Mesenchymal stem cell (in vitro differentiated cells and primary cell): ENCODE measurements at regions not wholly inside any gene's neighbourhood (a gene's known extent, or its start where the extent isn't known, plus 50 kb on each side); places are given as distances from the start of the nearest gene placed in this dataset.

ENCODE experiments used
- DNase-seq: peaks from one replicate; pipeline ENCODE4 v3.0.0-alpha.2; 2013
- H2AFZ ChIP-seq: one replicate; pipeline ENCODE4 v1.6.1; 2013; ENCODE audit warnings: low read depth, mild to moderate bottlenecking, control low read depth, inconsistent platforms, low read length, moderate library complexity
- H2AK5ac ChIP-seq: 2 replicates; pipeline ENCODE4 v1.6.1; 2013; ENCODE audit warnings: low read length, moderate library complexity, mild to moderate bottlenecking, inconsistent platforms; ENCODE audit not compliant: severe bottlenecking
- H2BK120ac ChIP-seq: one replicate; pipeline ENCODE4 v1.6.1; 2013; ENCODE audit warnings: low read depth, mild to moderate bottlenecking, inconsistent platforms, low read length, moderate library complexity
- H2BK12ac ChIP-seq, 2 experiments: one replicate each; pipeline ENCODE4 v1.6.1; 2013; ENCODE audit warnings: inconsistent platforms in 2 of 2, low read length in 2 of 2, mild to moderate bottlenecking in 2 of 2, moderate library complexity in 2 of 2, control low read depth in 1 of 2
- H2BK15ac ChIP-seq: one replicate; pipeline ENCODE4 v1.6.1; 2013; ENCODE audit warnings: mild to moderate bottlenecking, low read depth, inconsistent platforms; ENCODE audit not compliant: poor library complexity, severe bottlenecking
- H2BK5ac ChIP-seq: 2 replicates; pipeline ENCODE4 v1.6.1; 2013; ENCODE audit warnings: low read depth, mild to moderate bottlenecking, low read length, control low read depth, inconsistent platforms; ENCODE audit not compliant: poor library complexity, severe bottlenecking
- H3K14ac ChIP-seq, 2 experiments: one replicate each; pipeline ENCODE4 v1.6.1; 2013; ENCODE audit warnings: inconsistent platforms in 2 of 2, low read length in 2 of 2, control low read depth in 1 of 2, mild to moderate bottlenecking in 1 of 2, moderate library complexity in 1 of 2
- H3K18ac ChIP-seq, 2 experiments: one replicate each; pipeline ENCODE4 v1.6.1; 2013; ENCODE audit warnings: inconsistent platforms in 2 of 2, low read length in 2 of 2, control low read depth in 1 of 2, low read depth in 1 of 2, mild to moderate bottlenecking in 1 of 2
- H3K23ac ChIP-seq, 2 experiments: one replicate each; pipeline ENCODE4 v1.6.1; 2013; ENCODE audit warnings: inconsistent platforms in 2 of 2, low read length in 2 of 2, mild to moderate bottlenecking in 2 of 2, moderate library complexity in 2 of 2, control low read depth in 1 of 2
- H3K27ac ChIP-seq: 2 replicates; pipeline ENCODE4 v1.5.1; 2013; ENCODE audit warnings: mild to moderate bottlenecking, moderate library complexity, low read length, control low read depth, inconsistent platforms; ENCODE audit not compliant: poor library complexity, severe bottlenecking
- H3K27me3 ChIP-seq, 2 experiments: 2 replicates each; pipeline versions ENCODE4 v1.6.1 to v1.7.0; 2013; ENCODE audit warnings: low read length in 2 of 2, mild to moderate bottlenecking in 2 of 2, moderate library complexity in 2 of 2, control low read depth in 1 of 2, inconsistent platforms in 1 of 2; ENCODE audit not compliant: control insufficient read depth in 1 of 2, insufficient read depth in 1 of 2
- H3K36me3 ChIP-seq, 2 experiments: 2 replicates each; pipeline versions ENCODE4 v1.6.1 to v1.7.0; 2013; ENCODE audit warnings: low read length in 2 of 2, control low read depth in 1 of 2, inconsistent platforms in 1 of 2, low read depth in 1 of 2, mild to moderate bottlenecking in 1 of 2; ENCODE audit not compliant: insufficient read depth in 2 of 2, control insufficient read depth in 1 of 2
- H3K4ac ChIP-seq, 2 experiments: one replicate each; pipeline ENCODE4 v1.6.1; 2013; ENCODE audit warnings: inconsistent platforms in 2 of 2, low read length in 2 of 2, mild to moderate bottlenecking in 2 of 2, moderate library complexity in 2 of 2, control low read depth in 1 of 2, low read depth in 1 of 2
- H3K4me1 ChIP-seq: 2 replicates; pipeline ENCODE4 v1.6.1; 2013; ENCODE audit warnings: low read depth, low read length, control low read depth; ENCODE audit not compliant: control insufficient read depth, insufficient read depth
- H3K4me2 ChIP-seq: 2 replicates; pipeline ENCODE4 v1.6.1; 2013; ENCODE audit warnings: low read length, mild to moderate bottlenecking, inconsistent platforms; ENCODE audit not compliant: poor library complexity, severe bottlenecking
- H3K4me3 ChIP-seq, 2 experiments: 2 replicates each; pipeline versions ENCODE4 v1.5.1 to v1.7.0; 2013; ENCODE audit warnings: low read length in 2 of 2, mild to moderate bottlenecking in 2 of 2, control low read depth in 1 of 2, low read depth in 1 of 2; ENCODE audit not compliant: insufficient read depth in 1 of 2
- H3K79me1 ChIP-seq: replicated peaks from 2 replicates; pipeline ENCODE4 v1.6.1; 2013; ENCODE audit warnings: mild to moderate bottlenecking, control low read depth, low read length, inconsistent platforms; ENCODE audit not compliant: poor library complexity, severe bottlenecking
- H3K9ac ChIP-seq: 2 replicates; pipeline ENCODE4 v1.7.0; 2013; ENCODE audit warnings: mild to moderate bottlenecking, low read length, moderate library complexity
- H3K9me3 ChIP-seq: 2 replicates; pipeline ENCODE4 v1.7.0; 2013; ENCODE audit warnings: mild to moderate bottlenecking, low read length; ENCODE audit not compliant: control insufficient read depth
- H4K8ac ChIP-seq: one replicate; pipeline ENCODE4 v1.6.1; 2013; ENCODE audit warnings: inconsistent platforms, mild to moderate bottlenecking, low read length, moderate library complexity
- H4K91ac ChIP-seq: one replicate; pipeline ENCODE4 v1.6.1; 2013; ENCODE audit warnings: mild to moderate bottlenecking, low read length, inconsistent platforms
- WGBS: methylation state at CpG from one replicate; pipeline ENCODE4 v1.1.7; 2013; ENCODE audit warnings: mixed read lengths; 5-methylcytosine and 5-hydroxymethylcytosine counted together

DNA sequence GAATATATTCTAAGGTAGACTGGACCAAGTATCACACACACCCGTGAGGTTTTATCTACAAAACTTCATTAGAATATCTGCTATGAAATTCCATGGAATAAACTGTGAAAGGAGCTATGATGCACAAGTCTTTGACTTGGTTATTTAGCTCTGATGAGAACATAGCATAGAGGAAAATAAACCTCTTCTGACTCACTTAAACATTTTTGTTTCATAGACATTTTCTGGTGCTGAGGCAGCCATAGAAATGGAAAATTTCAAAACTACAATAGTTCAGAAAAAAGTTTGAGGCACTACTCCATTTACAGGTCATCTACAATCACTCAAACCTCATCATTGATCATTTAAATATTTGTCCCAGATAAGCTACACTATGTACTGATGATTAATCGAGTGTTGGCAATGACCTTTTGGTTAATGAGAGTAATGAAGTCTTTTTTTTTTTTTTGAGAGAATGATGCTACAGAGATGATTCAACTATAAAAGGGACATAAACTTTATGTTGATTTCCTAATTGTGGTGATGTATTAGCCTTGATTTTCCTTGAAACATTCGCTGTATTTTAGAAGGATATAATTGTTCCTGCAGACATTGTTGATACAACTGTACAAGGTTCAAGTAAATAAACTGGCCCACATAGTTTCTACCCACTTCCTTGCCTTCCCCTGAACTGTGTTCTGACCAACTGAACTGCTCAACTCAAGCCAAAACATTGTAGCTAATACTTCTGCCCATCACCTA lies 77.5 kb downstream of the AREG start:
- 83% methylated on average over 1 of the region's 3 CpGs for WGBS
- H3K9ac ChIP-seq = no peak overlapping the region

DNA sequence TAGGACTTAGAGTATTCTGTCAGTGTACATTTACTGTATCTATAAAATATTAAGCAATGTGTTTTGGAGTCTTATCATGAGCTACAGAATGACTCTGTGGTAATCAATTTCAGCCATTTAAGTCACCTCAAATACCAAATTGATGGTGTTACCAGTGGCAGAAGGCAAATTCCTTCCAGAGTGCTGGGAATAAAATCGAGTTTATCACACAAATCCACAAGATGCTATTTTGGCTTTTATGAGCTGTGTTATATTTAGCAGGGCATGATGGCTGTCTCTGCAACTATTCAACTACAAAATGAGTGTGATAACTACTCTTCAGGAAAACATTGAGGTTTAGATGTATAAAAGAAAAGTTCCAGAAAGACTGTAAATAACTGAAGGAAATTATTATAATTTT lies 78.2 kb downstream of the AREG start:
- no peak for DNase-seq
- no peaks in the 10 kb centered on the region for H3K79me1 ChIP-seq
- no peak overlapping the region for H2BK120ac ChIP-seq

More for the DNA sequence above, 77.5 kb downstream of the AREG start:
- no peak overlapping the region for H2AK5ac ChIP-seq
- H3K4me3 ChIP-seq = no peak overlapping the region
- no peak overlapping the region for H3K18ac ChIP-seq
- no peak overlapping the region for H2BK120ac ChIP-seq
- no peak overlapping the region for H2BK12ac ChIP-seq
- no peaks in the 10 kb centered on the region for H3K9me3 ChIP-seq
- H3K27ac ChIP-seq = no peak overlapping the region
- no peaks in the 10 kb centered on the region for H3K27me3 ChIP-seq
- no peaks in the 10 kb centered on the region for H3K36me3 ChIP-seq
- H3K23ac ChIP-seq = no peak overlapping the region
- no peak overlapping the region for H4K8ac ChIP-seq
- H3K14ac ChIP-seq = no peak overlapping the region
- no peak overlapping the region for H2AFZ ChIP-seq
- H3K4me2 ChIP-seq = no peak overlapping the region
- peak; percentile 50 for DNase-seq
- no peak overlapping the region for H2BK5ac ChIP-seq
- H4K91ac ChIP-seq = no peak overlapping the region
- H3K4me1 ChIP-seq = no peaks in the 10 kb centered on the region
- no peak overlapping the region for H2BK15ac ChIP-seq
- no peaks in the 10 kb centered on the region for H3K79me1 ChIP-seq
- no peak overlapping the region for H3K4ac ChIP-seq

GRCh38 chr4:74524985-74525384 lies 80.0 kb downstream of the AREG start:
- no peak for DNase-seq
- H3K27me3 ChIP-seq = no peaks in the 10 kb centered on the region
- no peaks in the 10 kb centered on the region for H3K79me1 ChIP-seq
- H3K18ac ChIP-seq = no peak overlapping the region
- no peak overlapping the region for H2BK12ac ChIP-seq
- no peak overlapping the region for H2BK120ac ChIP-seq
- no peak overlapping the region for H4K91ac ChIP-seq
- no peak overlapping the region for H2BK5ac ChIP-seq
- no peak overlapping the region for H3K27ac ChIP-seq
- no peak overlapping the region for H4K8ac ChIP-seq
- no peaks in the 10 kb centered on the region for H3K36me3 ChIP-seq
- no peak overlapping the region for H2BK15ac ChIP-seq
- H3K9me3 ChIP-seq = no peaks in the 10 kb centered on the region
- no peak overlapping the region for H2AK5ac ChIP-seq
- H3K4me1 ChIP-seq = no peaks in the 10 kb centered on the region
- H3K4ac ChIP-seq = no peak overlapping the region
- no peak overlapping the region for H2AFZ ChIP-seq
- no peak overlapping the region for H3K23ac ChIP-seq
- no peak overlapping the region for H3K4me2 ChIP-seq
- H3K9ac ChIP-seq = no peak overlapping the region
- H3K4me3 ChIP-seq = no peak overlapping the region
- no peak overlapping the region for H3K14ac ChIP-seq

More for the DNA sequence above, 78.2 kb downstream of the AREG start:
- Histone ChIP-seq H3K27ac (no peak overlapping the region), H4K8ac (no peak overlapping the region), H4K91ac (no peak overlapping the region), H3K4me3 (no peak overlapping the region), H3K4me1 (no peaks in the 10 kb centered on the region), H2AK5ac (no peak overlapping the region), H3K14ac (no peak overlapping the region), H2BK15ac (no peak overlapping the region), H3K4ac (no peak overlapping the region), H3K36me3 (no peaks in the 10 kb centered on the region), H3K9ac (no peak overlapping the region), H3K23ac (no peak overlapping the region), H3K4me2 (no peak overlapping the region), H3K18ac (no peak overlapping the region), H3K9me3 (no peaks in the 10 kb centered on the region), H2BK12ac (no peak overlapping the region), H2AFZ (no peak overlapping the region), H3K27me3 (no peaks in the 10 kb centered on the region), H2BK5ac (no peak overlapping the region)
- WGBS = no CpG with 5 or more reads among the region's 1 CpG

GRCh38 chr4:74527049-74527448 lies 82.1 kb downstream of the AREG start:
- WGBS = 78% methylated on average over 1 of the region's 1 CpG

More at GRCh38 chr4:74527049-74527448, 82.1 kb downstream of the AREG start:
- H2AFZ ChIP-seq = no peak overlapping the region
- peak; percentile 82 for DNase-seq
- no peaks in the 10 kb centered on the region for H3K27me3 ChIP-seq
- H3K27ac ChIP-seq = no peak overlapping the region
- no peaks in the 10 kb centered on the region for H3K9me3 ChIP-seq
- H2BK15ac ChIP-seq = no peak overlapping the region
- no peak overlapping the region for H3K18ac ChIP-seq
- no peaks in the 10 kb centered on the region for H3K4me1 ChIP-seq
- H2AK5ac ChIP-seq = no peak overlapping the region
- no peak overlapping the region for H3K23ac ChIP-seq
- no peak overlapping the region for H3K4me3 ChIP-seq
- H4K91ac ChIP-seq = no peak overlapping the region
- no peak overlapping the region for H3K9ac ChIP-seq
- no peak overlapping the region for H3K4me2 ChIP-seq
- no peak overlapping the region for H2BK5ac ChIP-seq
- no peaks in the 10 kb centered on the region for H3K79me1 ChIP-seq
- H4K8ac ChIP-seq = no peak overlapping the region
- H3K4ac ChIP-seq = no peak overlapping the region
- H2BK120ac ChIP-seq = no peak overlapping the region
- no peaks in the 10 kb centered on the region for H3K36me3 ChIP-seq
- H3K14ac ChIP-seq = no peak overlapping the region
- no peak overlapping the region for H2BK12ac ChIP-seq
